Heart left ventricle (tissue), 16 donors: ENCODE measurements at regions not wholly inside any gene's neighbourhood (a gene's known extent, or its start where the extent isn't known, plus 50 kb on each side); places are given as distances from the start of the nearest gene placed in this dataset.

Experiments used
- ATAC-seq, 4 donors: fragments of 200-7000 bp; cut with Tn5 transposase; one replicate each; pipeline ENCODE4 v1.9.1; 2020 to 2022; ENCODE audit warnings: moderate library complexity in 4 of 4, mild to moderate bottlenecking in 3 of 4, moderate number of reproducible peaks in 1 of 4
- DNase-seq, 5 donors: peaks; one replicate each; pipeline ENCODE4 v3.0.0-alpha.2; 2020
- H3K27ac ChIP-seq, 12 donors: fragments of 200-600 bp; sonication (generic) in 4 of 12; one replicate each; pipeline versions ENCODE4 v1.5.0 to v1.8.0; 2016 to 2022; ENCODE audit warnings: mild to moderate bottlenecking in 2 of 12
- H3K27me3 ChIP-seq, 9 donors: fragments of 200-600 bp; sonication (generic) in 2 of 9; one replicate each; pipeline versions ENCODE4 v1.5.1 to v1.8.0; 2016 to 2022; ENCODE audit warnings: mild to moderate bottlenecking in 3 of 9
- H3K36me3 ChIP-seq, 9 donors: fragments of 200-600 bp; sonication (generic) in 2 of 9; one replicate each; pipeline versions ENCODE4 v1.5.0 to v1.8.0; 2018 to 2022; ENCODE audit warnings: mild to moderate bottlenecking in 2 of 9
- H3K4me1 ChIP-seq, 12 donors: fragments of 200-600 bp; sonication (generic) in 4 of 12; one replicate each; pipeline versions ENCODE4 v1.5.0 to v1.8.0; 2016 to 2022; ENCODE audit warnings: mild to moderate bottlenecking in 3 of 12
- H3K4me3 ChIP-seq, 12 donors: fragments of 200-600 bp; sonication (generic) in 4 of 12; one replicate each; pipeline versions ENCODE4 v1.5.0 to v1.8.0; 2017 to 2022; ENCODE audit warnings: mild to moderate bottlenecking in 9 of 12, moderate library complexity in 4 of 12
- H3K9me3 ChIP-seq, 12 donors: fragments of 200-600 bp; sonication (generic) in 4 of 12; one replicate each; pipeline versions ENCODE4 v1.5.0 to v1.8.0; 2016 to 2022; ENCODE audit warnings: mild to moderate bottlenecking in 1 of 12
- POLR2A ChIP-seq, 2 donors: fragments of 450-650 bp; IDR thresholded peaks; one replicate each; pipeline ENCODE4 v1.6.1; 2017; ENCODE audit warnings: antibody characterized with exemption in 2 of 2, mild to moderate bottlenecking in 2 of 2, moderate library complexity in 2 of 2
- WGBS, 4 donors: extraction: QIAGEN DNeasy Blood & Tissue Kit in 2 of 4; methylation state at CpG; one replicate each; pipeline versions ENCODE4 v1.1.5 to v1.1.7; 2013 to 2018; 5-methylcytosine and 5-hydroxymethylcytosine counted together
- intact Hi-C, 10 donors: fragments of 100-400 bp; cut with DNase I; formaldehyde crosslinking; loops; one replicate each; pipeline versions ENCODE4 v1.11.1 to v1.14.2; 2022
- TF ChIP-seq, protein P1 (sequence below), 12 donors: fragments of 200-600 bp; sonication (generic) in 4 of 12; IDR thresholded peaks; one replicate each; pipeline versions ENCODE4 v1.5.0 to v1.8.0; 2018 to 2022; ENCODE audit warnings: antibody characterized with exemption in 12 of 12, mild to moderate bottlenecking in 5 of 12
- donor health status: ischemic (EF 13 %, LVEDD 7.1; RV severe dilation, severe dysfunction).
- donor health status: healthy with polysubstance abuse.
- donor health status: DM: no; HTN: yes; CAD: no.
- donor health status: DM: no; HTN: no; CAD: no.
- donor health status: ischemic (EF 25% LVEDD 6.9; RV normal size, moderate dysfunction).
- donor health status: ischemic (EF 25% LVEDD 5.7; RV mildly dilated, moderate dysfunction).
- donor health status: healthy.
- donor health status: DM: yes; HTN: yes; CAD: no.
- donor health status: ischemic (EF 35%, LVEDD 5.7; RV mildly dilated, moderate dysfunction).
- donor health status: nonischemic (EF 11% LVEDD 7.7; RV severe dilation, severe dysfunction).
- donor health status: DM: yes; HTN: yes; CAD: no.
- donor health status: PGD.
- donor health status: ischemic (EF 29% LVEDD 5.4; RV normal size, mild dysfunction).
- donor health status: nonischemic (EF 23%, LVEDD 6.1; RV moderate dilation, normal function).

DNA sequence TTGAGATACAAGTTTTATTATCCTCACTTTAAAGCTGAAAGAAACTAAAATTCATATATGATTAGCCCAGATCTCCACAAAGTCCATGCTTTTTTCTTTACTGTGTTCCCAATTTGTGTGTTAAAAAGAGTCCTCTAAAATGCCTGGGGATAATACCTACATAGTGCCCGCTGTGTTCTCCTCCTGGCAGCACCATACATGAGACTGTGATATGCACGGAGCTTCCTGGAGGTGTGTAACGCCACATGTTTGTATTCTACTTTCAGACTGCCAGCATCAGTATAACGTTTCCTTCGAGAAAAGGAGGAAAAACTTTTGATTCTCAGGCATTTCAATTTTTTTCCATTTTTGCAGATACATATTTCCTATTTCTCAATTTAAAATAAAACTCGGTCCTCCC is 273.3 kb upstream of the TGFBR2 start:
- H3K9me3 ChIP-seq, result no peaks in the 10 kb centered on the region
- no peak overlapping the region for H3K4me3 ChIP-seq
- intact Hi-C loops, result no loop called here
- no peaks in the 10 kb centered on the region for H3K36me3 ChIP-seq
- ATAC-seq, result no peak
- no peaks in the 10 kb centered on the region for H3K4me1 ChIP-seq
- WGBS, 4 donors, result 90 to 94% (median 93%) methylated on average over 6 of the region's 6 CpGs
- no peaks in the 10 kb centered on the region for H3K27me3 ChIP-seq
- no peak overlapping the region for H3K27ac ChIP-seq
- TF ChIP-seq, protein P1, sequence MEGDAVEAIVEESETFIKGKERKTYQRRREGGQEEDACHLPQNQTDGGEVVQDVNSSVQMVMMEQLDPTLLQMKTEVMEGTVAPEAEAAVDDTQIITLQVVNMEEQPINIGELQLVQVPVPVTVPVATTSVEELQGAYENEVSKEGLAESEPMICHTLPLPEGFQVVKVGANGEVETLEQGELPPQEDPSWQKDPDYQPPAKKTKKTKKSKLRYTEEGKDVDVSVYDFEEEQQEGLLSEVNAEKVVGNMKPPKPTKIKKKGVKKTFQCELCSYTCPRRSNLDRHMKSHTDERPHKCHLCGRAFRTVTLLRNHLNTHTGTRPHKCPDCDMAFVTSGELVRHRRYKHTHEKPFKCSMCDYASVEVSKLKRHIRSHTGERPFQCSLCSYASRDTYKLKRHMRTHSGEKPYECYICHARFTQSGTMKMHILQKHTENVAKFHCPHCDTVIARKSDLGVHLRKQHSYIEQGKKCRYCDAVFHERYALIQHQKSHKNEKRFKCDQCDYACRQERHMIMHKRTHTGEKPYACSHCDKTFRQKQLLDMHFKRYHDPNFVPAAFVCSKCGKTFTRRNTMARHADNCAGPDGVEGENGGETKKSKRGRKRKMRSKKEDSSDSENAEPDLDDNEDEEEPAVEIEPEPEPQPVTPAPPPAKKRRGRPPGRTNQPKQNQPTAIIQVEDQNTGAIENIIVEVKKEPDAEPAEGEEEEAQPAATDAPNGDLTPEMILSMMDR (IDR thresholded peaks at IDR 0.05), result no peak
- no peak for TF ChIP-seq POLR2A (IDR thresholded peaks at IDR 0.05)
- DNase-seq, result no peak

DNA sequence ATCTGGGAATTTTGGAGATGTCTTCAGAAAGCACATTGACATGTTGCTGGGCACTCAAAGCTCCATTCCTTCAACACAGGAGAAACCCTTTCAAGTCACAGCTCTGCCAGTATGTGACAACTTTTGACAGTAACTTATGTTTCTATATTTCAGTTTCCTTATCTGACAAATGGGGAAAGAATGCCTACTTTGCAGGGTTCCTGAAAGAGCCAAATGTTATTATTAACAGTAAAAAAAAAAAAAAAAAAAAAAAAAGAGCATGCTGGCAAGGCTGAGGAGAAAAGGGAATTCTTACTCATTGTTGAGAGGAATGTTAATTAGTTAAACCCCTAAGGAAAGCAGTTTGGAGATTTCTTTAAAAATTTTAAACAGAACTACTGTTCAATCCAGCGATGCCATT is 272.5 kb upstream of the TGFBR2 start:
- intact Hi-C loops, result no loop called here
- no peak for TF ChIP-seq POLR2A (IDR thresholded peaks at IDR 0.05)
- TF ChIP-seq, protein P1 (IDR thresholded peaks at IDR 0.05), result no peak
- no peak for ATAC-seq
- 90 to 97% (median 94%) methylated on average over 1 of the region's 1 CpG for WGBS, 4 donors
- no peak for DNase-seq
- Histone ChIP-seq H3K27ac (no peak overlapping the region), H3K9me3 (no peaks in the 10 kb centered on the region), H3K27me3 (no peaks in the 10 kb centered on the region), H3K4me1 (no peaks in the 10 kb centered on the region), H3K36me3 (no peaks in the 10 kb centered on the region), H3K4me3 (no peak overlapping the region)

DNA sequence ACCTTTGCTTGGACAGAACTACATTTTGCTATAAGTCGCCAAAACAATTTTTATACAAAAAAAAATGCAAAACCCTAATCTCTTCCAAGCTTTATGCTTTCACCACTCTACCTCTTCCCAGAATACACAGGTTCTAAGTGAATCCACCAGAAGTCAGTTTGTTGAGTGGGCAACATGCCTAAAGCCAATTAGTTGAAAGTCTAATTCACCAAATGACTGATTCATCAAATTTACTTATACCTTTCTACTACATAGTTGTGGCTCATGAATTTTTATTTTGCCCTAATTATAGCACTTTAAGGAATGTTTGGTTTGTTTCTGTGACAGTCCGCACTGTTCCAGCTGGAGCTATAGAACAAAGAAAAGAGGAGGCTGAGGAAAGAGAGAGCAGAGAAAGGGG is 265.9 kb upstream of the TGFBR2 start:
- intact Hi-C loops, result loop anchor here in 3 of 10 donors (5.0 to 10.0 kb wide), 5 partner anchors 53 to 354 kb away; partner anchors contain the start of gene TGFBR2 (in 1 of the 3)
- no peak for TF ChIP-seq POLR2A (IDR thresholded peaks at IDR 0.05)
- TF ChIP-seq, protein P1 (IDR thresholded peaks at IDR 0.05), result no peak
- H3K9me3 ChIP-seq, result no peaks in the 10 kb centered on the region
- no peak overlapping the region for H3K4me3 ChIP-seq
- peaks cover 0 to 22% (median 12%) of the 10 kb centered on the region in 12 donors for H3K4me1 ChIP-seq
- no peaks in the 10 kb centered on the region for H3K36me3 ChIP-seq
- no peak overlapping the region for H3K27ac ChIP-seq
- 48 to 80% (median 72%) methylated on average over 2 of the region's 2 CpGs for WGBS, 4 donors
- ATAC-seq (no peak), DNase-seq (no peak)
- no peaks in the 10 kb centered on the region for H3K27me3 ChIP-seq

DNA sequence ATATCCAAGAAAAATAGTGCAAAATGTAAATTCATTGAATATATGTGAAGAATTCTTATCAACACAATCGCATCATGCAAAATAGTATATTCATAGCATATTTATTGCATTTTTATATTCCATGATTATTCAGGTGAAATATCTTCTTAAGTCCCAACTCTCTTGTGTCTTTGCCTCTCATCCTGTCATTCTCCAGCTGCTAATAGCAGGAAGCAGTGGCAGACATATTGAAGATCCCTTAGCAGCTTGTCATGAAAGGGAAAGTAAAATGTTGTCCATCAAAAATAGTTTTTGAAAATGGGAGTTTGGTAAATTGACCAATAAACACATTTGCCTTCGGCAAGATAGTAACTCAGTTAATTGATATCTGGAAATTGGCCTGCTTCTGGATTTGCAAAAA is 265.3 kb upstream of the TGFBR2 start:
- no peak for TF ChIP-seq POLR2A (IDR thresholded peaks at IDR 0.05)
- TF ChIP-seq, protein P1 (IDR thresholded peaks at IDR 0.05), result no peak
- Histone ChIP-seq H3K4me1 (peaks cover 0 to 23% (median 14%) of the 10 kb centered on the region in 12 donors), H3K36me3 (no peaks in the 10 kb centered on the region), H3K27me3 (no peaks in the 10 kb centered on the region), H3K27ac (no peak overlapping the region), H3K9me3 (no peaks in the 10 kb centered on the region), H3K4me3 (no peak overlapping the region)
- DNase-seq, result no peak
- intact Hi-C loops, result loop anchor here in 3 of 10 donors (5.0 to 10.0 kb wide), 5 partner anchors 54 to 354 kb away; partner anchors contain the start of gene TGFBR2 (in 1 of the 3)
- 72 to 96% (median 96%) methylated on average over 2 of the region's 2 CpGs for WGBS, 4 donors
- no peak for ATAC-seq
